ENCODE measurements at regions not wholly inside any gene's neighbourhood (a gene's known extent, or its start where the extent isn't known, plus 50 kb on each side); places are given as distances from the start of the nearest gene placed in this dataset.

- TF ChIP-seq CTCF (IDR thresholded peaks at IDR 0.05) (no peak), POLR2A (IDR thresholded peaks at IDR 0.05) (no peak)
Observed at GRCh38 chr5:105172918-105173317, 1610.3 kb upstream of the NUDT12 start.
